ENCODE measurements at regions not wholly inside any gene's neighbourhood (a gene's known extent, or its start where the extent isn't known, plus 50 kb on each side); places are given as distances from the start of the nearest gene placed in this dataset.
"Not testable (repeated sequence)": the region's sequence is repeated elsewhere in the genome, so short reads cannot be mapped to it uniquely, and the experiment has no call there.

DNA sequence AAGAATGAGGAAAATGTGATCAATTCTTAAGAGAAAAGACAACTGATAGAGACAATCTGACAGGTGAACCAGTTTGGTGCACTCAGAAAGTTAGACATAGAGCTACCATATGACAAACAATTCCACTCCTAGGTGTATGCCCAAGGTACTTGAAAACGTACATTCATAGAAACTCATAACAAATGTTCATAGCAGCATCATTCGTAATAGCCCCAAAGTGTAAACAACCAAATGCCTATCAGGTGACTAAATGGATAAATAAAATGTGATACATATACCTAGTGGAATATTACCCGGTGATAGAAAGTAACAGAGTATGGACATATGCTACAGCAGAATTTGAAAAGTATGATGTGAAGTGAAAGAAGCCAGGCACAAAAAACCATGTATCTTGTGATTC, 149.3 kb upstream of the TRIB2 start:
- no peaks in the 10 kb centered on the region for H3K9me3 ChIP-seq (replicated peaks; ENCODE audit: control insufficient read depth, insufficient read depth, low read length)
- H3K27ac ChIP-seq (ENCODE audit: insufficient read depth, low read depth, low read length) = no peak overlapping the region
- CTCF ChIA-PET = no interaction called here
- no peak for TF ChIP-seq MYC (IDR thresholded peaks at IDR 0.05; ENCODE audit: low read depth, low read length)
- TF ChIP-seq, protein P1, sequence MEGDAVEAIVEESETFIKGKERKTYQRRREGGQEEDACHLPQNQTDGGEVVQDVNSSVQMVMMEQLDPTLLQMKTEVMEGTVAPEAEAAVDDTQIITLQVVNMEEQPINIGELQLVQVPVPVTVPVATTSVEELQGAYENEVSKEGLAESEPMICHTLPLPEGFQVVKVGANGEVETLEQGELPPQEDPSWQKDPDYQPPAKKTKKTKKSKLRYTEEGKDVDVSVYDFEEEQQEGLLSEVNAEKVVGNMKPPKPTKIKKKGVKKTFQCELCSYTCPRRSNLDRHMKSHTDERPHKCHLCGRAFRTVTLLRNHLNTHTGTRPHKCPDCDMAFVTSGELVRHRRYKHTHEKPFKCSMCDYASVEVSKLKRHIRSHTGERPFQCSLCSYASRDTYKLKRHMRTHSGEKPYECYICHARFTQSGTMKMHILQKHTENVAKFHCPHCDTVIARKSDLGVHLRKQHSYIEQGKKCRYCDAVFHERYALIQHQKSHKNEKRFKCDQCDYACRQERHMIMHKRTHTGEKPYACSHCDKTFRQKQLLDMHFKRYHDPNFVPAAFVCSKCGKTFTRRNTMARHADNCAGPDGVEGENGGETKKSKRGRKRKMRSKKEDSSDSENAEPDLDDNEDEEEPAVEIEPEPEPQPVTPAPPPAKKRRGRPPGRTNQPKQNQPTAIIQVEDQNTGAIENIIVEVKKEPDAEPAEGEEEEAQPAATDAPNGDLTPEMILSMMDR (IDR thresholded peaks at IDR 0.05; ENCODE audit: extremely low read depth in 1 of 2, insufficient read depth in 1 of 2, low read depth in 1 of 2, low read length in 2 of 2) = no peak
- no peak for TF ChIP-seq FOS (IDR thresholded peaks at IDR 0.05; ENCODE audit: borderline replicate concordance, insufficient read depth, low read length)
- no peak for TF ChIP-seq JUN (IDR thresholded peaks at IDR 0.05; ENCODE audit: borderline replicate concordance, insufficient read depth, insufficient read length, low read depth)
- no peak for TF ChIP-seq POLR2AphosphoS5 (IDR thresholded peaks at IDR 0.05; ENCODE audit: insufficient read depth, low read depth, low read length)
- TF ChIP-seq, protein P2, sequence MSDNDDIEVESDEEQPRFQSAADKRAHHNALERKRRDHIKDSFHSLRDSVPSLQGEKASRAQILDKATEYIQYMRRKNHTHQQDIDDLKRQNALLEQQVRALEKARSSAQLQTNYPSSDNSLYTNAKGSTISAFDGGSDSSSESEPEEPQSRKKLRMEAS (IDR thresholded peaks at IDR 0.05; ENCODE audit: insufficient read depth, insufficient read length) = no peak
- TF ChIP-seq EZH2 (IDR thresholded peaks at IDR 0.05; ENCODE audit: borderline replicate concordance, low read depth, low read length, severe bottlenecking) = no peak
- no peak for TF ChIP-seq GATA2 (IDR thresholded peaks at IDR 0.05; ENCODE audit: insufficient read depth, insufficient read length, low read depth, low read length)
- TF ChIP-seq POLR2A (IDR thresholded peaks at IDR 0.05; ENCODE audit: low read depth, low read length) = no peak
- H3K36me3 ChIP-seq (ENCODE audit: control insufficient read depth in 2 of 2, extremely low read depth in 1 of 2, insufficient read depth in 2 of 2, low read length in 2 of 2) = no peaks in the 10 kb centered on the region
- POLR2A ChIA-PET = no interaction called here
- H2AFZ ChIP-seq (ENCODE audit: low read depth, low read length) = no peak overlapping the region
- no peaks in the 10 kb centered on the region for H3K27me3 ChIP-seq (ENCODE audit: control insufficient read depth in 2 of 2, insufficient read depth in 2 of 2, low read length in 2 of 2)
- dilution Hi-C loops (cut with MboI; ENCODE audit: extremely low pct_ligation_motif_present, low sequenced_read_pairs) (loop anchor here (25.0 kb wide), 1 partner anchor 145 kb away; the partner anchor contains the start of gene TRIB2), intact Hi-C loops (cut with micrococcal nuclease) (no loop called here)
- no peaks in the 10 kb centered on the region for H4K20me1 ChIP-seq (replicated peaks; ENCODE audit: control insufficient read depth, extremely low read depth, insufficient read depth, low read length)
- no peaks in the 10 kb centered on the region for H3K79me2 ChIP-seq (ENCODE audit: control insufficient read depth, insufficient read depth, low read length)
- no peak overlapping the region for H3K4me2 ChIP-seq (ENCODE audit: insufficient read depth, low read length)
- DNase-seq (ENCODE audit: low read depth, low spot score) (no peak), FAIRE-seq (no peak)
- no peaks in the 10 kb centered on the region for H3K9me1 ChIP-seq (replicated peaks; ENCODE audit: control insufficient read depth, extremely low read depth, insufficient read depth, low read length)
- H3K4me3 ChIP-seq (replicated peaks in 1 of 3; ENCODE audit: insufficient read depth in 1 of 3, low read depth in 1 of 3, low read length in 3 of 3) = no peak overlapping the region
- no TSS peak for BruUV-seq (replicated peaks)
- H3K9ac ChIP-seq (replicated peaks; ENCODE audit: extremely low read depth, insufficient read depth, low read length) = no peak overlapping the region
- H3K4me1 ChIP-seq (ENCODE audit: control insufficient read depth, extremely low read depth, insufficient read depth, low read length) = peaks cover 5% of the 10 kb centered on the region

DNA sequence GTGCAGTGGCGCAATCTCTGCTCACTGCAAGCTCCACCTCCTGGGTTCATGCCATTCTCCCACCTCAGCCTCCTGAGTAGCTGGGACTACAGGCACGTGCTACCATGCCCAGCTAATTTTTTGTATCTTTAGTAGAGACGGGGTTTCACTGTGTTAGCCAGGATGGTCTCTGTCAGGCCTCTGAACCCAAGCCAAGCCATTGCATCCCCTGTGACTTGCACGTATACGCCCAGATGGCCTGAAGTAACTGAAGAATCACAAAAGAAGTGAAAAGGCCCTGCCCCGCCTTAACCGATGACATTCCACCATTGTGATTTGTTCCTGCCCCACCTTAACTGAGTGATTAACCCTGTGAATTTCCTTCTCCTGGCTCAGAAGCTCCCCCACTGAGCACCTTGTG, 147.2 kb upstream of the TRIB2 start:
- CTCF ChIA-PET; H3K9ac ChIP-seq (replicated peaks; ENCODE audit: extremely low read depth, insufficient read depth, low read length); BruUV-seq (replicated peaks); H4K20me1 ChIP-seq (replicated peaks; ENCODE audit: control insufficient read depth, extremely low read depth, insufficient read depth, low read length); intact Hi-C loops (cut with micrococcal nuclease); DNase-seq (ENCODE audit: low read depth, low spot score); H3K36me3 ChIP-seq (ENCODE audit: control insufficient read depth in 2 of 2, extremely low read depth in 1 of 2, insufficient read depth in 2 of 2, low read length in 2 of 2); POLR2A ChIA-PET; H3K9me3 ChIP-seq (replicated peaks; ENCODE audit: control insufficient read depth, insufficient read depth, low read length); H3K4me1 ChIP-seq (ENCODE audit: control insufficient read depth, extremely low read depth, insufficient read depth, low read length); H2AFZ ChIP-seq (ENCODE audit: low read depth, low read length); H3K9me1 ChIP-seq (replicated peaks; ENCODE audit: control insufficient read depth, extremely low read depth, insufficient read depth, low read length); H3K27me3 ChIP-seq (ENCODE audit: control insufficient read depth in 2 of 2, insufficient read depth in 2 of 2, low read length in 2 of 2); H3K4me2 ChIP-seq (ENCODE audit: insufficient read depth, low read length); H3K27ac ChIP-seq (ENCODE audit: insufficient read depth, low read depth, low read length); H3K4me3 ChIP-seq (replicated peaks in 1 of 3; ENCODE audit: insufficient read depth in 1 of 3, low read depth in 1 of 3, low read length in 3 of 3); H3K79me2 ChIP-seq (ENCODE audit: control insufficient read depth, insufficient read depth, low read length); FAIRE-seq: not testable (repeated sequence)
- dilution Hi-C loops (cut with MboI; ENCODE audit: extremely low pct_ligation_motif_present, low sequenced_read_pairs) = loop anchor here (25.0 kb wide), 1 partner anchor 143 kb away; the partner anchor contains the start of gene TRIB2

DNA sequence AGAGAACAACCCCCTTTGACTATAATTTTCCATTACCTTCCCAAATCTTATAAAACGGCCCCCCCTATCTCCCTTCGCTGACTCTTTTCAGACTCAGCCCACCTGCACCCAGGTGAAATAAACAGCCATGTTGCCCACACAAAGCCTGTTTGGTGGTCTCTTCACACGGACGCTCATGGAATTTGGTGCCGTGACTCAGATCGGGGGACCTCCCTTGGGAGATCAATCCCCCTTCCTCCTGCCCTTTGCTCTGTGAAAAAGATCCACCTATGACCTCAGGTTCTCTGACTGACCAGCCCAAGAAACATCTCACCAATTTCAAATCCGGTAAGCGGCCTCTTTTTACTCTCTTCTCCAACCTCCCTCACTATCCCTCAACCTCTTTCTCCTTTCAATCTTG, 146.8 kb upstream of the TRIB2 start:
- CTCF ChIA-PET; DNase-seq (ENCODE audit: low read depth, low spot score); POLR2A ChIA-PET: not testable (repeated sequence)

More for the DNA sequence above, 146.8 kb upstream of the TRIB2 start:
- H3K36me3 ChIP-seq (ENCODE audit: control insufficient read depth in 2 of 2, extremely low read depth in 1 of 2, insufficient read depth in 2 of 2, low read length in 2 of 2); H3K4me3 ChIP-seq (replicated peaks in 1 of 3; ENCODE audit: insufficient read depth in 1 of 3, low read depth in 1 of 3, low read length in 3 of 3); BruUV-seq (replicated peaks); H4K20me1 ChIP-seq (replicated peaks; ENCODE audit: control insufficient read depth, extremely low read depth, insufficient read depth, low read length); H3K4me2 ChIP-seq (ENCODE audit: insufficient read depth, low read length); H3K9me1 ChIP-seq (replicated peaks; ENCODE audit: control insufficient read depth, extremely low read depth, insufficient read depth, low read length); H3K79me2 ChIP-seq (ENCODE audit: control insufficient read depth, insufficient read depth, low read length); FAIRE-seq; H3K27ac ChIP-seq (ENCODE audit: insufficient read depth, low read depth, low read length); intact Hi-C loops (cut with micrococcal nuclease); H3K9me3 ChIP-seq (replicated peaks; ENCODE audit: control insufficient read depth, insufficient read depth, low read length); H3K4me1 ChIP-seq (ENCODE audit: control insufficient read depth, extremely low read depth, insufficient read depth, low read length); H2AFZ ChIP-seq (ENCODE audit: low read depth, low read length); H3K27me3 ChIP-seq (ENCODE audit: control insufficient read depth in 2 of 2, insufficient read depth in 2 of 2, low read length in 2 of 2); H3K9ac ChIP-seq (replicated peaks; ENCODE audit: extremely low read depth, insufficient read depth, low read length): not testable (repeated sequence)
- dilution Hi-C loops (cut with MboI; ENCODE audit: extremely low pct_ligation_motif_present, low sequenced_read_pairs) = loop anchor here (25.0 kb wide), 1 partner anchor 142 kb away; the partner anchor contains the start of gene TRIB2

Data from endothelial cell of umbilical vein (primary cell).